GM18868 (cell line): ENCODE measurements at regions not wholly inside any gene's neighbourhood (a gene's known extent, or its start where the extent isn't known, plus 50 kb on each side); places are given as distances from the start of the nearest gene placed in this dataset.
"Not testable (repeated sequence)": the region's sequence is repeated elsewhere in the genome, so short reads cannot be mapped to it uniquely, and the experiment has no call there.

Source experiments
- ATAC-seq: cut with Tn5 transposase; IDR thresholded peaks from one replicate; pipeline ENCODE4 v1.9.1; 2021; ENCODE audit warnings: mild to moderate bottlenecking, moderate library complexity; ENCODE audit not compliant: unreplicated experiment

GRCh38 chr20:19890445-19891051, 126.6 kb upstream of the NAA20 start:
- ATAC-seq, result no peak

DNA sequence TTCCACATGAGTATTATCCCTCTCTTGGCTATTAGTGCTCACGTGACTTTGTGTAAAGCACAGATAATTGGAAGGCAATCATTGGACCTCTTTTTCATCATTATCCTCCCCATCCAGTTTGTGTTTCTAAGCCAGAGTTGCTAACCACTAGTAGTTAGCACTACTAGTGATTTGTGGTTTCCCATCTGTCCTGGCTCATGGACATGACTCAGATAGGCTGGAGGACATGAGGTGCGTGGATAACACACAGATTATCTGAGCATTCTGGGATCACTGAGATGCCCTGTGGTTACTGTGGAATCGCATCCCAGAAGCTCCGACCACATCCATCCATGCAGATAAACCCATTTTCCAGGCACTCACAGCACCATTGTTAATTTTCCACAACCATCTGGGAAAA, 123.8 kb upstream of the NAA20 start:
- ATAC-seq, result no peak

DNA sequence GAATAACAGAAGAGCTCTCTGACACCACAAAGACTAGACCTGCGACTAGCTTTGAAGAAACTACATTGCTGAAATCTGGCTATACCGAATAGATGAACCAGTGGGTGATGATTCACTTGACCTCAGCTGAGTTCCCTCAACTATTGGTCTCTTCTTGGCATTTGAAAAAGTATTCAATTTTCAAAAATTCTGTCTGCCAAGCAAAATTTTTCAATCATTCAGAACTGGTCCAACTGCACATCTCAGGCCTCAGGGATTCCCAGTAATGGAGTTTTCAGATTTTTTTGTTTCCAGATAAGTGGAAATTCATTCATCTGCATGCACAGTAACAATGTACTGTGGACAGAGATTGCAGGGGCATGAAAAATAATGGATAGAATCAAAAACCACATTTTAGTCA, 121.4 kb upstream of the NAA20 start:
- no peak for ATAC-seq

GRCh38 chr20:19897891-19898290, 119.3 kb upstream of the NAA20 start:
- no peak for ATAC-seq

- ATAC-seq, result no peak
Observed at GRCh38 chr20:19901226-19901625, 115.9 kb upstream of the NAA20 start.

DNA sequence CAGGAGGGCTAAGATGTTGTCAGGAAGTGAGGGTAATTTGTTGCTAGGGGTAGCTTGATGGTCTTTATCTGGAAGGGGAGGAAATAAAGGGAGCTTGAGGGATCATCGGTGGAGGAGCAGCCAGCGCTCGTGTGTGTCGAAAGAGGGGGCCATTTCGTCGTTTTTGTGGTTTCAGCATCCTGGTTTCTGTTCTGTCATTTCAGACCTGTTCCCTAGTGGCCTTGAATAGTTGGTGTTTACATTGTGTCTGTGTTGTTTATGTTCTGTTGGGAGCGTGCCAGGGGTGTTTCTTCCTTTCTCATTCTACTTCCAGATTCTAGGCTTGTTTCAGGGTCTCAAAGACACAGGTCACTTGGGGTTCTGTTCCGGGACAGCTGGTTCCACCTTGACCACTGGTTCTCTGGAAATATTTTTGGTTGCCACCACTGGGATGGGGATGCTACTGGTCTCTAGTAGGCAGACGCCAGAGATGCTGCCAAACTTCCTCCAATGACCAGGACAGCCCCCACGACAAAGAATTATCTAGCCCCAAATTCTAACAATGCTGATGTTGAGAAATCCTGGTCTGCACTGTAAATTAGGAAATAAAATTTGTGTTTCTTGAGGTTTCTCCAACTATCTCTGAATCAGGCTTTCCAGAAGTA, 113.9 kb upstream of the NAA20 start:
- peak; percentile 77 for ATAC-seq

- no peak for ATAC-seq
Observed at GRCh38 chr20:19907326-19908056, 109.7 kb upstream of the NAA20 start.

- ATAC-seq, result no peak
Observed at GRCh38 chr20:19908576-19908975, 108.6 kb upstream of the NAA20 start.

GRCh38 chr20:19909725-19910124, 107.4 kb upstream of the NAA20 start:
- no peak for ATAC-seq

- ATAC-seq, result peak; percentile 42
Observed at GRCh38 chr20:19911810-19912382, 105.3 kb upstream of the NAA20 start.

- no peak for ATAC-seq
Observed at GRCh38 chr20:19913349-19913748, 103.8 kb upstream of the NAA20 start.

DNA sequence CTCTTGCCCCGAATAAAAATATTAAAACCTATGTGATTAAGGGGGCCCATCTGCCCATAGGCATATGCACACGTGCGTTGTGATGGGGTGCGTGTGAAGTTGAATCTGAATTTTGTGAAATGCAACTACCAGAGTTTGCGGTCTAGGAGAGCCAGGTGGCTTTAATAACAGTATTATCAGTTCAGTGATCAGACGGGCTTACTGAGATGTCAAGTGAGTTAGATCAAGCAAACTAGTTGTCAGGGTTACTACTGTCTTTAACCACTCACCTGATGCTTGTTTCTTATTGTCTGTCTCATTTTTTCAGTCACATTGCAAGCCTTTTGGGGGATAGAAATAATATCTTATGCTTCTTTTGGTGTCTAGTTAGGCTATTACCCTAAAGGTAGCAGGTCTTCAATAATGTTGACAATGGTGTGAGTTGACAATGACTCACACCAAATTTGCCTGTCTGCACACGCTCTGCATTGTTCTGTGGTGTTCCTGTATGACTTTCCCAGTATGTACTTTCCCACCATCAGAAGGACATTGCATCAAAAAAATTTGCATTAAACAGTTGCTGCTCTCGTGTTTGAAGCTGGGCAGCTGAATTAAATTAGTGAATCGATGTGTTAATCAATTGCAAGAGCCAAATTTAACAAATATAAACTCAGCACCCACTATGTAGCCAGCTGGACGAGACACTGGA, 103.1 kb upstream of the NAA20 start:
- ATAC-seq, result peak; percentile 47

- ATAC-seq, result no peak
Observed at GRCh38 chr20:19915111-19915798, 101.9 kb upstream of the NAA20 start.

GRCh38 chr20:19916531-19917485, 100.4 kb upstream of the NAA20 start:
- ATAC-seq, result no peak

DNA sequence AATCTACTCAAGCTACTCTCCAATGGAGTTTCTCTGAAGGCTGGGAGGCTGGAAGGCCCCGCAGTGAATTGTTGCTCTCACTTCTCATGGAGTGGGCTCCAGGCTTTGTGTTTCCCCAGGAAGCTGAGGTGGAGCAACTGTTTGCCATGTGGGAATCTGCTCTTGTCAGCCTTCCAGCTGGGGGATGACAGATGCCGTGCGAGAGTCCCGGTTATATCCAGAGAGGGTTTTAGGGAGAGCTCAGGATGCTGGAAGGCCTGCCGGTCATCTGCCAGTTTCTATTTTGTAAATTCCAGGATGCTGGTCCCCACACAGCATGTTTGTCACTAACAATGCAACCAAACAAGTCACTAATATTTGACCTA, 98.2 kb upstream of the NAA20 start:
- ATAC-seq, result no peak

- ATAC-seq, result no peak
Observed at GRCh38 chr20:19920381-19921138, 96.6 kb upstream of the NAA20 start.

DNA sequence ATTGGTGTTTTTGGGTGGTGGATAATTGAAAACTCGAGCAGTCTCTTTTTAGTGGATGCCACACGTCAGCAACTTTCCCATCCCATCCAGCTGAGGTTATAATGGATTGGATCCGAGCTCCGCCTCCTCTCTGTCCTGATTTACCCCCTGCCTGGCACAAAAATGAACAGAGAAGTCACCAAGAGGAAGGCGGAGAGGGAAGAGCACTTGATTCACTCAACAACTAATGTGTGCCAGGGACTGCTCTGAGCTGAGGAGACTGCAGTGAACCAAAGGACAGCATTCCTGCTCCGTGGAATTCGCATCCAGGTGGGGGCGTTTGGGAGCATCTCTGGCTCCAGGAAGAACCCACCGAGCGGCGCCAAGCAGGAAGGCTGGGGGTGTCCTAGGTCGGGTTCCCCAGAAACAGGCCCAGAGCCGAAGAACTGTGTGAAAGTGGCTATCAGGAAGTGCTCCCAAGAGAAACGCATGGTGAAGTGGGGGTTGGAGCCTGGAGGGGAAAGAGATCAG, 95.8 kb upstream of the NAA20 start:
- no peak for ATAC-seq

DNA sequence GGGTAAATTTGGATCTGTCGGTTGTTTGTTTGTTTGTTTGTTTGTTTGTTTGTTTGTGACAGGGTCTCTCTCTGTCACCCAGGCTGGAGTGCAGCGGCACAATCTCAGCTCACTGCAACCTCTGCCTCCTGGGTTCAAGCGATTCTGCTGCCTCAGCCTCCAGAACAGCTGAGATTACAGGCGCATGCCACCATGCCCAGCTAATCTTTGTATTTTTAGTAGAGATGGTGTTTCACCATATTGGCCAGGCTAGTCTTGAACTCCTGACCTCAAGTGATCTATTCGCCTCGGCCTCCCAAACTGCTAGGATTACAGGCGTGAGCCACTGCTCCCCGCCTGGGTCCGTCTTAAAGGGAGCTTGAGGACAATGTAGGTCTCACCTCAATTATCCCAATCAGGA, 95.3 kb upstream of the NAA20 start:
- ATAC-seq, result not testable (repeated sequence)

- no peak for ATAC-seq
Observed at GRCh38 chr20:19922716-19923115, 94.4 kb upstream of the NAA20 start.
